ENCODE measurements at regions not wholly inside any gene's neighbourhood (a gene's known extent, or its start where the extent isn't known, plus 50 kb on each side); places are given as distances from the start of the nearest gene placed in this dataset.

GRCh38 chr6:5905431-5906339 lies 101.0 kb downstream of the NRN1 start:
- Mint-ChIP-seq H3K4me1 (peaks cover 11% of the 10 kb centered on the region), H3K4me3 (no peak overlapping the region), H3K27ac (no peak overlapping the region), H3K27me3 (ENCODE audit: low read depth, poor library complexity) (peaks cover 8% of the 10 kb centered on the region), H3K9me3 (no peaks in the 10 kb centered on the region), H3K36me3 (ENCODE audit: low read depth) (no peaks in the 10 kb centered on the region)
- no peak for DNase-seq
- no peak for TF ChIP-seq CTCF (IDR thresholded peaks at IDR 0.05)

DNA sequence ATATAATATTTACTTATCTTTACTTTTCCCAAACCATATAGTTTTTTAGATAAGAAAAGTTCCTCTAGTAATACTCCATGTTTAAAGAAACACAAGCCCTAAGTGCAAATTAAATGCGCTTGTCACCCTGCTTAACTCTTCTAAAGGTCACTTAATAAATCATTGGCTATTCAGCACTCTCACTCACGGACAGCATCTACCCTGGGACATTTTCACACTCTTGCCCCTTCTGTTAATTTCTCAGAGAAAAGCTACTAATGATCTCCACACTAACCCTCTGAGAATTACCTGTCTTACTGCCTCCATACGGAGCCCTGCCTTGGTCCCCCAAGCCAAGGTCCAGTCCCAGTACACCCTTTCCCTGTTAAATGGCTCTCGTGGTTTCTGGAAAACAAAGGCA lies 102.2 kb downstream of the NRN1 start:
- no peak for TF ChIP-seq CTCF (IDR thresholded peaks at IDR 0.05)
- no peak for DNase-seq
- H3K27ac Mint-ChIP-seq: no peak overlapping the region
- H3K4me3 Mint-ChIP-seq: no peak overlapping the region
- H3K9me3 Mint-ChIP-seq: no peaks in the 10 kb centered on the region
- peaks cover 8% of the 10 kb centered on the region for H3K27me3 Mint-ChIP-seq (ENCODE audit: low read depth, poor library complexity)
- no peaks in the 10 kb centered on the region for H3K36me3 Mint-ChIP-seq (ENCODE audit: low read depth)
- H3K4me1 Mint-ChIP-seq: peaks cover 14% of the 10 kb centered on the region

- Mint-ChIP-seq H3K4me1 (peaks cover 12% of the 10 kb centered on the region), H3K4me3 (no peak overlapping the region), H3K27ac (no peak overlapping the region), H3K27me3 (ENCODE audit: low read depth, poor library complexity) (peaks cover 8% of the 10 kb centered on the region), H3K36me3 (ENCODE audit: low read depth) (peaks cover 5% of the 10 kb centered on the region), H3K9me3 (peaks cover 10% of the 10 kb centered on the region)
- no peak for TF ChIP-seq CTCF (IDR thresholded peaks at IDR 0.05)
- DNase-seq: no peak
Observed at GRCh38 chr6:5899216-5900045, 107.3 kb downstream of the NRN1 start.

GRCh38 chr6:5898563-5898962 lies 108.2 kb downstream of the NRN1 start:
- H3K9me3 Mint-ChIP-seq: peaks cover 16% of the 10 kb centered on the region
- H3K27me3 Mint-ChIP-seq (ENCODE audit: low read depth, poor library complexity): peaks cover 8% of the 10 kb centered on the region
- no peak overlapping the region for H3K27ac Mint-ChIP-seq
- H3K4me3 Mint-ChIP-seq: no peak overlapping the region
- TF ChIP-seq CTCF (IDR thresholded peaks at IDR 0.05): no peak
- no peak for DNase-seq
- peaks cover 8% of the 10 kb centered on the region for H3K36me3 Mint-ChIP-seq (ENCODE audit: low read depth)
- peaks cover 6% of the 10 kb centered on the region for H3K4me1 Mint-ChIP-seq

DNA sequence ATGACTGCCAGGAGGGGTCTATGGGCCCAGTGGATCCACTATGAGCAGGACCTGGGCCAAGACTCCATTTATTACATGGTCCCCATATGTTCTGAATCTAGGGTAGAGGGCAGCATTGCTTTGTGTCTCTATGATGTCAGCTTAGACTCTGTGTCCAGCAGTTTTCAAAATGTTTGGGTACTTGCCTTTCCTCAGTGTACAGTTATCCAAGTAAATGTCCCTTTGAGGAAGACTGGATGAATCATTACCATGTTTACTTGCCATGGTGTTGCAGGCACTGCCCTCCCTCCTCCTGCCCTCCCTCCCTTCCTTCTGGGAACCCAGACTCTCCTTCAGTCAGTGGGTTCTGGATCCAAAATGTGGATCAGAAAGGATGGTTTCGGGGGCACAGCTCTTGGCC lies 108.6 kb downstream of the NRN1 start:
- peaks cover 21% of the 10 kb centered on the region for H3K9me3 Mint-ChIP-seq
- peaks cover 6% of the 10 kb centered on the region for H3K4me1 Mint-ChIP-seq
- H3K4me3 Mint-ChIP-seq: no peak overlapping the region
- TF ChIP-seq CTCF (IDR thresholded peaks at IDR 0.05): no peak
- DNase-seq: no peak
- H3K27ac Mint-ChIP-seq: no peak overlapping the region
- peaks cover 8% of the 10 kb centered on the region for H3K36me3 Mint-ChIP-seq (ENCODE audit: low read depth)
- peaks cover 3% of the 10 kb centered on the region for H3K27me3 Mint-ChIP-seq (ENCODE audit: low read depth, poor library complexity)

All from nephron progenitor cell (in vitro differentiated cells).